Activated CD8-positive, alpha-beta memory T cell treated with anti-CD3 and anti-CD28 coated beads, Interleukin-2, amount 50 U/mL, for 1 hour (primary cell): ENCODE measurements at regions not wholly inside any gene's neighbourhood (a gene's known extent, or its start where the extent isn't known, plus 50 kb on each side); places are given as distances from the start of the nearest gene placed in this dataset.

Experiments
- DNase-seq: peaks from one replicate; pipeline ENCODE4 v3.0.0-alpha.2; 2020; ENCODE audit errors: extremely low read depth

GRCh38 chr9:90948156-90948555, 146.5 kb downstream of the SYK start:
- no peak for DNase-seq

DNA sequence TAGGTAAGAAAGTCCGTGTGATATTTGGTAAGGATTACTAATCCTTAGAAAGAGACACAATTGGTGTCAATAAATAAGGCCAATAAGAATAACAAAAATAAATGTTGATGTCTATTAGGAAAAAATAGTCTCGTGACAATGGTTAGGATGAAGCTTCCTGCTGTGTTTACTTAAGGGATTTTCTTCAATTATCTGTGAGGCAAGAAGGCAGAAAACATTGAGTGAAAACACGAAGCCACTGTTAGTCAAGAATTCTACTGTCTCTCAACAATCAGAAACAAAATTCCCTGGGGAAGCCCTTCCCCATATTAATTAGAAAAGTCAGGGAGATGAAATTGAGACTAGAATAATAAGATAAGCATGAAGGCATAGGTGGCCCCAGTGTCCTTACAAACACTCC, 149.0 kb downstream of the SYK start:
- DNase-seq: no peak

- no peak for DNase-seq
Measured at GRCh38 chr9:90953200-90953599, 151.6 kb downstream of the SYK start.

DNA sequence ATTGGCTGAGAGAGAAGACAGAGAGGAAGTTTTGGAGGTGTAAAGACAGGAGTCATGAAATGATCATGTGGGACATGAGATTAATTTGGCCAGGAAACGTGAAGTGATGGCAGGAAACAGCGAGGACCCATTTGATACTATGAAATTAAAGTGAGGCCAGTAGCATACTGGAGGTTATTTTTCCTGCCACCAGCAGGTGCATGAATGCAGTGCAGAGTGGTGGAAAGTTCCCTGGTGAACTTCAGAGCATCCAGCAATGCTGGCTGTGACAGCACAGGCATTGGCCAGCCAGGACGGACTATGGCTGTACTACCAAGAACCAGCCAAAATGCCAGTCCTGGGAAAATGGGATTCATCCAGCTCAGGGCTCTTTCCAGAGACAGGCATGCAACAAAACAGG, 152.2 kb downstream of the SYK start:
- DNase-seq: no peak

- no peak for DNase-seq
Measured at GRCh38 chr9:90956026-90956810, 154.6 kb downstream of the SYK start.

DNA sequence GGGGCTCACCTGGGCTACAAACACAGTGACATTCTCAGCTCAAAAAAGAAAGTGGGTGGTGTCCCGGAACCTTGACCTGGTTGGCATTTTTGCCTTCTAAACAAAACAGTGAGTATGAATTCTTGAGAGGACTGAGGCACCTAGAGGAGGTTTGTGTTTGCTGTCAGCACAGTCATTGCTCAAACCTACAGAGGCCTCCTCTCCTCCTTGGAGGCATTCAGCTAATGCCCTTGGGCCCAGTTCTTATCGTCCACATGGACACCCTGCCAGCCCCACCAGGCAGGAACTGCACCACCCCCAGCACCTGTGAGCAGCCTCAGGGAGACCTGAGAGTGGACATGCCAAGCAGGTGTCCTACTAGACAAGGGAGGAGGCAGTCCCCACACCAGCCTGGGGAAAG, 156.7 kb downstream of the SYK start:
- no peak for DNase-seq

- DNase-seq: no peak
Measured at GRCh38 chr9:90960941-90961340, 159.3 kb downstream of the SYK start.

DNA sequence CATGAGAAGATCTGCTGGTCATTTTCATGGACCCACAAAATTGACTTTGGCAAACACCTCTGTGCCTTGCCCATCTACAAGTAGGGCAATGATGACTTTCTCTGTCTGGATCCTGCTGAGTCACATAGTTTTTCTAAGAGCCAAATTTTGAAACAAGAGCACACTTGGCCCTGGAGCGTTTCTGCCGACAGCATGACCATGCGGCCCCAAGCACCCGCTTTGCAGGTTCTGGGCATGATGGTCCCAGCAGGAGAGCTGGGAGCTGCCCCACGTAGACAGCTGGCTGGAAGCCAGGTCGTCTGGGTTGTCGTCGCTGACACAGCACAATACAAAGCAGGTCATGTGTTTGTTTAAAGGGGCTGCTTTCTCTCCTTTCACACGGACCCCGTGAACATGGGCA, 159.8 kb downstream of the SYK start:
- DNase-seq: no peak

GRCh38 chr9:90964101-90965020, 162.7 kb downstream of the SYK start:
- no peak for DNase-seq

- DNase-seq: no peak
Measured at GRCh38 chr9:90965226-90966030, 163.8 kb downstream of the SYK start.

DNA sequence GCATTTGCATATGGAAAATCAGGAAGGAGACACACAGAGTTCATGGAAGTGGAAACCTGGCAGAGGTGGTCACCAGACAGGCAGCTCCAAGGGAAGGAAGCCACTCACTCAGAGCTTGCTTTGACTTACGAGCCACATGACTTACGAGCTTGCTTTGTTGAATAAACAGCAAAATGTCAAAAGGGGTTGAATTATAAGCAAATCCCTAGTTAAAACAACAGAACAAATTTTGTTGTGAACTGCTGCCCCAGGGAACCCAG, 164.3 kb downstream of the SYK start:
- no peak for DNase-seq

- DNase-seq: no peak
Measured at GRCh38 chr9:90966480-90967144, 165.0 kb downstream of the SYK start.

DNA sequence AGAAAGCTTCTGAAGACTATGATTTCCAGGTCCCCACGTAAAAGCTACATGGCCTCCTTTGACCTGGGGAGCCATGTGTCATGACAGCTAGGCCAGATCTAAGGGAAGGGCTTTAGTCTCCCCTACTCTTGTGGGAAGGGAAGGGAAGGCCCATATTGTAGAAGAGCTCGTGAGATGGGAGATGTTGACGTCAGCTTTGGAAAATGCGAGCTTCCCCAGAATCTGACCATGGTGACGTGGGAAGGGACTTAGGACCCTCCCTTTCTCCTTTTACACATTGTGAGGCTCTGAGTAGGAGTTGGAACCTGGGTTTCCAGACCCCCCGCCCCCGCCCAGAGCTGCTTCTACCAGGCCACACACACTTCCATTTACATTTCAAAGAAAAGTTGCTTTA, 165.5 kb downstream of the SYK start:
- DNase-seq: no peak

- DNase-seq: no peak
Measured at GRCh38 chr9:90969021-90969675, 167.5 kb downstream of the SYK start.

DNA sequence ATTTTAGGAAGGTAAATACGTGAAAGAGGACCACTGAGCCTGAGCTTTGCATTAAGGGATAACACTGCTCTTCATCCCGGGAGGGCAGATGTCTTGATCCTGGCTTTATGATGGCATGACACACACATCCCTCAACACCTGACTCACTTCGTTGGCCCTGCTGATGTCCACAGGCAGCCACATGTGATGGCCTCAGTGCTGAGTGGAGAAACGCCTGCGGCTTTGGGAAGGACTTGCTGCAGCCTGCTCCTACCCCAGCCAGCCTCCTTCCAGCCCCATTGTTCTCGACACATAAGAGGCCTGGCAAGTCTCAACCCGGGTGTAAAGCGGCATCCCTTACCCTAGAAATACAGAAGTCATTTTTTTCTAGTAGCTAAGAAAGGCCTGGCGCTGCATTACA, 169.0 kb downstream of the SYK start:
- DNase-seq: no peak

DNA sequence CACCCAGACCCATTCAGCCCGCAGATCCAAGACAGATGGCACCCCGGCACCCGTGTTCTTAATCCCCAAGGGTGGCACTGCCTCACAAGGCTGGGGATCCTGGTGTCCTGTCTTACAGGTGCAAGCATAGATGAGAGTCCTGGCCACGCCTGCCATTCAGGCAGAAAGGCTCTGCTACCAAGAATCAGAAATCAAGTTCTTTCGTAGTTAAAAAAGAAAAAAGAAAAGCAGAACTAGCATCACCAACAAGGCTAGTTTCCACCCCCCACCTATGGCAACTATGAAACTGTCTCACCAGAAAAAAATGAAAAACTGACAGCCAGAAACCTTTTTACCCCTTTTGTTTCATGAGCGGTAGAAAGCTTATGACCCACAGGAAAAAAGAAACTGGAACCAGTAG, 170.4 kb downstream of the SYK start:
- DNase-seq: no peak

DNA sequence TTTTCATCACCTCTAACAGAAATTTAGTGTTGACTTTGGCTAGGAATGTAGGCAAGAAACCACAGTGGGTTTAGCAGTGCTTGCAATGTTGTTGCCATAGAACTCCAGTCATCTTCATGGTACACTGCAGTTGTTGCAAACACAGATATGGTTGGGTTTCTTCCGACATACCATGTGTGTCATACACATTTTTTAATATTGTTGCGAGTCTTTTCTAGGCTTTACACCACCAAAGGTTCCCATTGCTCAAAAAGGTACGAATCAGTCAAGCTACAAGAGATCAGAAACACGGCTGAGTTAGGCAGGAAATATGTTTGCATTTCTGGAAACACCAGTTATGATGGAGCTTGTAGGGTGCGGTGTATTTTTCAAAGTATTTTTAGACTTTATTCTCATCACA, 172.4 kb downstream of the SYK start:
- DNase-seq: no peak

DNA sequence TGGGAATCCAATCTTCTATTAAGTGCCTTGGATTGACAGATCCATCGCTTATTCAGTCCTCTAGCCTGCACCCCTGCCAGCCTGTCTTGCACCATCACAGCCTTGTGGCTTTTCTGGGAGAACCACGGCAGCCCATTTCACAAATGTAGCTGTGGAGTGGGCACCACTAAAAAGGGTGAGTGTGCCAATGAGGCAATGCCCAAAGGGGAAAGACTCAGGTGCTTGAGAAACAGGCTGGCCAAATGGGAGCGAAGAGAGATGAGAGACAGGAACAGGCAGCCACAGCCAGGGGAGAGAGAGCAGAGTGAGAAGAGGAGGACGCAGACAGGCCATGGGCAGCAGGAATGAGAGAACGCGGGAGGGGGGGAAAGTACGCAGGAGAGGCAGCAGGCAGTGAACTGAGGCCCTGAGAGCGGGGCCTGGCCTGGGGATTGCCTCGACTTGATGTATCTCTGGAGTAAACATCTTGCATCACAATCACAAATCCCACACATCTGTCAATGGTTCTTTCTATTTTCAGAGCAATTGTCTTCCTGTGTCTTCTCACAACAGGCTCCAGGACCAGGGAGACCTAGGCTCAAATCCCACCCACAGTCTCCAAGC, 173.1 kb downstream of the SYK start:
- no peak for DNase-seq

DNA sequence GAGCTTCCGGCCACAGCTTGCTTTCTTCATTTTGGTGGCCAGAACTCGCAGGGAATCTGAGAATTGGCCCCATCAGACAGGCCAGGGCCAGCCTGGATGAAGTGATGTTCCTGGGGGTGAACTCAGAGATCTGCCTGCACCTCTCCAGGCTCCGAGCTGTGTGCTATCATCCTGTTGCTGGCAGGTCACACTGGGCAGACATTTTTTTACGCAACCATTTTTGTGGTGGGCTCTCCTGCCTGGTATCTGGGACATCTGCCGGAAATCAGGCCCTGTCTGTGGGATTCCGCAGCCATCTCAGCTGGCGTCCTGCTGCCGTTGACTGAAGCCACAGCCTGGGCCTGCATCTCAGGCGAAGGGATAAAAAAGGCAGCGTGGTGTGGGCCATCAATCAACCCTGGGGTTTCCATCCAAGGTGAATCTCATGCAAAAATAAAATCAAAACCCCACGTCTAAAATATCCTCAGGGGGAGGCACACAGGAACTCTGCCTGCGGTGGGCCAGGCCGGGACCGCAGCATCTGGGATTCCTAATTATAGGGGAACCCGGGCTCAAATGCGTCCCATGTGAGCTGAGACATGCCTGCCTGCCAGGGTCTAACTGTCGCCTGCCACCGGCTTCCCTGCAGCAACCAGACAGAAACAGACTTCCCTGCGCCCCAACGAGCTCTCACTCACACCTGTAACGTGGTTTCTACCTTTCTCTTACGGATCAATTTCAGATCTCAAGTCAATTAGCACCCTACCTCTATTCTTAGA, 174.3 kb downstream of the SYK start:
- no peak for DNase-seq

- no peak for DNase-seq
Measured at GRCh38 chr9:90979138-90979551, 177.5 kb downstream of the SYK start.
